ENCODE measurements at regions not wholly inside any gene's neighbourhood (a gene's known extent, or its start where the extent isn't known, plus 50 kb on each side); places are given as distances from the start of the nearest gene placed in this dataset.
"Not testable (repeated sequence)": the region's sequence is repeated elsewhere in the genome, so short reads cannot be mapped to it uniquely, and the experiment has no call there.

DNA sequence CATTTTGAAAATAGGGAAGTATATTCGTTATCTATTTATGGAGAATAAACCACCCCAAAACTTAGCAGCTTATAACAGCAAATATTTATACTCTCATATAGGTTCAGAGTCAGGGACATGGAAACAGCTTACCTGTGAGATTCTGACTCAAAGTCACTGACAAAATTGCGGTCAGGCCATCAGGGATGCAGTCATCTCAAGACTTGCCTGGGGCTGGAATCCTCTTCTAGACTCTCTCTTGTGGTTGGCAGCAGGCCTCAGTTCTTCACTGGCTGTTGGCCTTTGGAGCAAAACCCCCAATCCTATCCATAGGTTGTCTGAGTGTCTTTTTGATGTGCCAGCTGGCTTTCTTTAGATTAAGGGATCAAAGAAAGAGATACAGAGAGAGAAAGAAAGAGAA is 275.6 kb downstream of the SEC61B start:
- no TSS peak for BruUV-seq (replicated peaks)
- H3K27ac Mint-ChIP-seq (ENCODE audit: unreplicated experiment): no peak overlapping the region
- no peak overlapping the region for H3K4me3 Mint-ChIP-seq (ENCODE audit: low read depth, unreplicated experiment)
- H3K9me3 Mint-ChIP-seq (ENCODE audit: low read depth, unreplicated experiment): peaks cover 4% of the 10 kb centered on the region
- TF ChIP-seq, protein P1, sequence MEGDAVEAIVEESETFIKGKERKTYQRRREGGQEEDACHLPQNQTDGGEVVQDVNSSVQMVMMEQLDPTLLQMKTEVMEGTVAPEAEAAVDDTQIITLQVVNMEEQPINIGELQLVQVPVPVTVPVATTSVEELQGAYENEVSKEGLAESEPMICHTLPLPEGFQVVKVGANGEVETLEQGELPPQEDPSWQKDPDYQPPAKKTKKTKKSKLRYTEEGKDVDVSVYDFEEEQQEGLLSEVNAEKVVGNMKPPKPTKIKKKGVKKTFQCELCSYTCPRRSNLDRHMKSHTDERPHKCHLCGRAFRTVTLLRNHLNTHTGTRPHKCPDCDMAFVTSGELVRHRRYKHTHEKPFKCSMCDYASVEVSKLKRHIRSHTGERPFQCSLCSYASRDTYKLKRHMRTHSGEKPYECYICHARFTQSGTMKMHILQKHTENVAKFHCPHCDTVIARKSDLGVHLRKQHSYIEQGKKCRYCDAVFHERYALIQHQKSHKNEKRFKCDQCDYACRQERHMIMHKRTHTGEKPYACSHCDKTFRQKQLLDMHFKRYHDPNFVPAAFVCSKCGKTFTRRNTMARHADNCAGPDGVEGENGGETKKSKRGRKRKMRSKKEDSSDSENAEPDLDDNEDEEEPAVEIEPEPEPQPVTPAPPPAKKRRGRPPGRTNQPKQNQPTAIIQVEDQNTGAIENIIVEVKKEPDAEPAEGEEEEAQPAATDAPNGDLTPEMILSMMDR (IDR thresholded peaks at IDR 0.05; ENCODE audit: unreplicated experiment): no peak
- CTCF ChIA-PET: no interaction called here
- intact Hi-C loops (cut with micrococcal nuclease; ENCODE audit: unreplicated experiment): no loop called here
- peaks cover 6% of the 10 kb centered on the region for H3K27me3 Mint-ChIP-seq (ENCODE audit: unreplicated experiment)
- H3K36me3 Mint-ChIP-seq (ENCODE audit: insufficient read depth, unreplicated experiment): no peaks in the 10 kb centered on the region
- H3K4me1 Mint-ChIP-seq (ENCODE audit: low read depth, unreplicated experiment): no peaks in the 10 kb centered on the region
- DNase-seq: no peak

DNA sequence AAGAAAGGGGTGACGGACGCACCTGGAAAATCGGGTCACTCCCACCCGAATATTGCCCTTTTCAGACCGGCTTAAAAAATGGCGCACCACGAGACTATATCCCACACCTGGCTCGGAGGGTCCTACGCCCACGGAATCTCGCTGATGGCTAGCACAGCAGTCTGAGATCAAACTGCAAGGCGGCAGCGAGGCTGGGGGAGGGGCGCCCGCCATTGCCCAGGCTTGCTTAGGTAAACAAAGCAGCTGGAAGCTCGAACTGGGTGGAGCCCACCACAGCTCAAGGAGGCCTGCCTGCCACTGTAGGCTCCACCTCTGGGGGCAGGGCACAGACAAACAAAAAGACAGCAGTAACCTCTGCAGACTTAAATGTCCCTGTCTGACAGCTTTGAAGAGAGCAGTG is 276.9 kb downstream of the SEC61B start:
- H3K27me3 Mint-ChIP-seq (ENCODE audit: unreplicated experiment); CTCF ChIA-PET; H3K4me3 Mint-ChIP-seq (ENCODE audit: low read depth, unreplicated experiment); H3K4me1 Mint-ChIP-seq (ENCODE audit: low read depth, unreplicated experiment); intact Hi-C loops (cut with micrococcal nuclease; ENCODE audit: unreplicated experiment); H3K9me3 Mint-ChIP-seq (ENCODE audit: low read depth, unreplicated experiment); DNase-seq; BruUV-seq (replicated peaks); H3K36me3 Mint-ChIP-seq (ENCODE audit: insufficient read depth, unreplicated experiment); H3K27ac Mint-ChIP-seq (ENCODE audit: unreplicated experiment): not testable (repeated sequence)

DNA sequence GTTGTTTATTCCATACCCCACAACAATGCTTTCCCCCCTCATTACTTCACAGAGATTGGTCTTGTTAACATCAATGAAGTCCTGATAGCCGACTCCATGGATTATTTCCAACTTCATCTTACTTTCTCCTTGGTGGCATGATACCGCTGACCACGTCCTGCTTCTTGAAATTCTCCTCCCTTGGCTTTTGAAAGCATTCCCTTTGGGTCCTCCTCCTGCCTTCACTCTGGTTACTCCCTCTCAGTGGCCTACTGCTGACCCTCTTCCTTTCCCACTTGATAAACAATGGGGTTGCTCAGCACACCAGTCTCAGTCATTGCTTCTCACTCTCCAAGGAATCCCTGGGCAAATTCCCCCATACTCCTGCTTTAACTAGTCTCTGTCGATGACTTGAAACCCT is 283.9 kb downstream of the SEC61B start:
- no peak for DNase-seq
- no peaks in the 10 kb centered on the region for H3K4me1 Mint-ChIP-seq (ENCODE audit: low read depth, unreplicated experiment)
- CTCF ChIA-PET: no interaction called here
- BruUV-seq (replicated peaks): no TSS peak
- intact Hi-C loops (cut with micrococcal nuclease; ENCODE audit: unreplicated experiment): no loop called here
- peaks cover 14% of the 10 kb centered on the region for H3K27me3 Mint-ChIP-seq (ENCODE audit: unreplicated experiment)
- H3K27ac Mint-ChIP-seq (ENCODE audit: unreplicated experiment): no peak overlapping the region
- no peak overlapping the region for H3K4me3 Mint-ChIP-seq (ENCODE audit: low read depth, unreplicated experiment)
- H3K9me3 Mint-ChIP-seq (ENCODE audit: low read depth, unreplicated experiment): no peaks in the 10 kb centered on the region
- no peaks in the 10 kb centered on the region for H3K36me3 Mint-ChIP-seq (ENCODE audit: insufficient read depth, unreplicated experiment)
- TF ChIP-seq, protein P1 (IDR thresholded peaks at IDR 0.05; ENCODE audit: unreplicated experiment): no peak

DNA sequence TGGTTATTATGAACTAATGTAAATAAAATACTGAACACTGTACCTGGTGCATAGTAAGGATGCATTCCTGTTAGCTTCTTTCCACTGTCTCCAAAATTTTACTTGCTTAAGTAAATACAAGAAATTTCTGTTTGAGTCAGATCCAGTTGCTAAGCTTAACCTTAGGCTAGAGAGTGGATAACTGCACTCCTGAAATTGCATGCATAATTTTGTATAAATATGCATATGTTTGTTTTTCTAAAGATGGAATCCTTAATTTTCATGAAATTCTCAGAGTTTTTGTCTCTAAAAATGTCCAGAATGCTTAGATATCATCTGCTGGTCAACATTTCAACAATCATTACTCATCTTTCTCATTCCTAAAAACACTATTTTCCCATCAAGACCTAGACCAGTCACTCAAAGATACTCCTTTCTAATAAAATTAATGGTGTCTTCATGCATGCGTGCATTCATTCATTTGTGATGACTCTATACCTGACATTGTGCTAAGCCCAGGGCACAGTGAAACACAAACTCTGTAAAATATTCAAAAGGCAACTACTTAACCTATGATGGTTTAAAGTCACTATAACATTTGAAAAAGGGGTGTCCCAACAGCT is 284.8 kb downstream of the SEC61B start:
- intact Hi-C loops (cut with micrococcal nuclease; ENCODE audit: unreplicated experiment): no loop called here
- BruUV-seq (replicated peaks): no TSS peak
- TF ChIP-seq, protein P1 (IDR thresholded peaks at IDR 0.05; ENCODE audit: unreplicated experiment): no peak
- Mint-ChIP-seq H3K27me3 (ENCODE audit: unreplicated experiment) (peaks cover 14% of the 10 kb centered on the region), H3K27ac (ENCODE audit: unreplicated experiment) (no peak overlapping the region), H3K36me3 (ENCODE audit: insufficient read depth, unreplicated experiment) (no peaks in the 10 kb centered on the region), H3K4me1 (ENCODE audit: low read depth, unreplicated experiment) (no peaks in the 10 kb centered on the region), H3K9me3 (ENCODE audit: low read depth, unreplicated experiment) (no peaks in the 10 kb centered on the region), H3K4me3 (ENCODE audit: low read depth, unreplicated experiment) (no peak overlapping the region)
- DNase-seq: no peak
- CTCF ChIA-PET: no interaction called here

DNA sequence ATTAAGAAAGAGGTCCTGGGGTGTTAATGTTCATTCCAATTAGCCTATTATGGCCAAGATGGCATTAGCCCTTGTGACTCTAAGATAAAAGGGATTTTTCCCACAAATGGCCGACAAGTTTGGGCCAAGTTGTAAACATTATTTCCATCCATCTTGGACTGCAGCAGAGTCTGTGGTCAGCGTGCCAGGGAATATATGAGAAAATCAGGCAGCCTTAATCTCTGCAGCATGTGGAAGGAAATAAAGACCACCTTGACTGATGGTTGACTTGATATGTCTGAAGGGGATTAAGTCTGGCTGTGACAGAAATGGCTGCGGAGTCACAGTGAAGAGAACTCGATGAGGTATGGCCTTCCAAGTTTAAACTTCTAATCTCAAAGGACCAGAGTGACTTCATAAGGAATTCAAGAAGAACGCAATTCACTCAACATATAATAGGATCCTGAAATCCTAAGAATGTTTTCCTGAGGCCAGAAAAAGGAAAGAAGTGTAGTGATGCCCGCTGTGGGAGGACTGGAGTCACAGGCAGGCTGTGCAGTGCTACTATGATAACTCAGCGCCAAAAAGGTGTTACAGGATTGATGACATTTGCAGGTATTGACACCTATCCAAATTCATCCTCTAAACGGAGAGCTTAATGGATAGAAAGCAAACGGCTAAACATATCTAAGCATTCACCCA is 287.1 kb downstream of the SEC61B start:
- intact Hi-C loops (cut with micrococcal nuclease; ENCODE audit: unreplicated experiment): no loop called here
- TF ChIP-seq, protein P1 (IDR thresholded peaks at IDR 0.05; ENCODE audit: unreplicated experiment): no peak
- H3K4me1 Mint-ChIP-seq (ENCODE audit: low read depth, unreplicated experiment): no peaks in the 10 kb centered on the region
- H3K4me3 Mint-ChIP-seq (ENCODE audit: low read depth, unreplicated experiment): no peak overlapping the region
- H3K9me3 Mint-ChIP-seq (ENCODE audit: low read depth, unreplicated experiment): no peaks in the 10 kb centered on the region
- H3K27ac Mint-ChIP-seq (ENCODE audit: unreplicated experiment): no peak overlapping the region
- BruUV-seq (replicated peaks): no TSS peak
- H3K36me3 Mint-ChIP-seq (ENCODE audit: insufficient read depth, unreplicated experiment): no peaks in the 10 kb centered on the region
- CTCF ChIA-PET: no interaction called here
- peaks cover 14% of the 10 kb centered on the region for H3K27me3 Mint-ChIP-seq (ENCODE audit: unreplicated experiment)
- DNase-seq: no peak
